ENCODE measurements at regions not wholly inside any gene's neighbourhood (a gene's known extent, or its start where the extent isn't known, plus 50 kb on each side); places are given as distances from the start of the nearest gene placed in this dataset.
A peak's percentile ranks its signal among the peaks of the same experiment; 100 is the strongest.

GRCh38 chr10:117656385-117657367 lies 114.1 kb downstream of the EMX2 start:
- Histone ChIP-seq H3K9me3 (ENCODE audit: control insufficient read depth, insufficient read depth, low read length) (no peaks in the 10 kb centered on the region), H3K27me3 (ENCODE audit: control insufficient read depth, insufficient read depth, low read length) (no peaks in the 10 kb centered on the region), H3K4me1 (ENCODE audit: control insufficient read depth, insufficient read depth, low read length) (no peaks in the 10 kb centered on the region), H3K36me3 (ENCODE audit: control insufficient read depth, insufficient read depth, low read length) (no peaks in the 10 kb centered on the region), H3K27ac (ENCODE audit: low read length) (no peak overlapping the region), H3K4me3 (ENCODE audit: low read length) (no peak overlapping the region)
- no peak overlapping the region for H3K27ac Mint-ChIP-seq
- DNase-seq (no peak), ATAC-seq (peak in 1 of 3 donors; percentile 54)
- peaks cover 3 to 8% of the 10 kb centered on the region in 2 donors for H3K27me3 Mint-ChIP-seq (ENCODE audit: low read depth in 2 of 2)
- intact Hi-C loops (cut with micrococcal nuclease), result no loop called here
- H3K36me3 Mint-ChIP-seq, result no peaks in the 10 kb centered on the region
- 100% methylated on average over 1 of the region's 7 CpGs for WGBS (ENCODE audit: insufficient coverage)
- TF ChIP-seq CTCF (IDR thresholded peaks at IDR 0.05), result no peak
- no peaks in the 10 kb centered on the region for H3K9me3 Mint-ChIP-seq
- H3K4me3 Mint-ChIP-seq, result no peak overlapping the region
- H3K4me1 Mint-ChIP-seq, result no peaks in the 10 kb centered on the region

- Histone ChIP-seq H3K4me3 (ENCODE audit: low read length) (no peak overlapping the region), H3K27ac (ENCODE audit: low read length) (no peak overlapping the region), H3K36me3 (ENCODE audit: control insufficient read depth, insufficient read depth, low read length) (no peaks in the 10 kb centered on the region), H3K27me3 (ENCODE audit: control insufficient read depth, insufficient read depth, low read length) (no peaks in the 10 kb centered on the region), H3K9me3 (ENCODE audit: control insufficient read depth, insufficient read depth, low read length) (no peaks in the 10 kb centered on the region), H3K4me1 (ENCODE audit: control insufficient read depth, insufficient read depth, low read length) (no peaks in the 10 kb centered on the region)
- H3K27me3 Mint-ChIP-seq (ENCODE audit: low read depth in 2 of 2), result peaks cover 5 to 8% of the 10 kb centered on the region in 2 donors
- TF ChIP-seq CTCF (IDR thresholded peaks at IDR 0.05), result no peak
- no peak overlapping the region for H3K27ac Mint-ChIP-seq
- WGBS (ENCODE audit: insufficient coverage), result 97% methylated on average over 2 of the region's 2 CpGs
- no peak overlapping the region for H3K4me3 Mint-ChIP-seq
- H3K9me3 Mint-ChIP-seq, result no peaks in the 10 kb centered on the region
- H3K4me1 Mint-ChIP-seq, result no peaks in the 10 kb centered on the region
- H3K36me3 Mint-ChIP-seq, result no peaks in the 10 kb centered on the region
- ATAC-seq (no peak), DNase-seq (no peak)
- intact Hi-C loops (cut with micrococcal nuclease), result no loop called here
These were observed 118.8 kb downstream of the EMX2 start for GRCh38 chr10:117661316-117661715.

GRCh38 chr10:117662126-117662525 lies 119.6 kb downstream of the EMX2 start:
- ATAC-seq (no peak), DNase-seq (no peak)
- Mint-ChIP-seq H3K9me3 (no peaks in the 10 kb centered on the region), H3K27me3 (ENCODE audit: low read depth in 2 of 2) (peaks cover 7 to 8% of the 10 kb centered on the region in 2 donors), H3K4me3 (no peak overlapping the region), H3K36me3 (no peaks in the 10 kb centered on the region), H3K27ac (no peak overlapping the region), H3K4me1 (no peaks in the 10 kb centered on the region)
- Histone ChIP-seq H3K27me3 (ENCODE audit: control insufficient read depth, insufficient read depth, low read length) (no peaks in the 10 kb centered on the region), H3K27ac (ENCODE audit: low read length) (no peak overlapping the region), H3K4me1 (ENCODE audit: control insufficient read depth, insufficient read depth, low read length) (no peaks in the 10 kb centered on the region), H3K36me3 (ENCODE audit: control insufficient read depth, insufficient read depth, low read length) (no peaks in the 10 kb centered on the region), H3K4me3 (ENCODE audit: low read length) (no peak overlapping the region), H3K9me3 (ENCODE audit: control insufficient read depth, insufficient read depth, low read length) (no peaks in the 10 kb centered on the region)
- 80% methylated on average over 2 of the region's 2 CpGs for WGBS (ENCODE audit: insufficient coverage)
- intact Hi-C loops (cut with micrococcal nuclease), result no loop called here
- TF ChIP-seq CTCF (IDR thresholded peaks at IDR 0.05), result no peak

All from natural killer cell (primary cell).